HG03095 (cell line): ENCODE measurements at regions not wholly inside any gene's neighbourhood (a gene's known extent, or its start where the extent isn't known, plus 50 kb on each side); places are given as distances from the start of the nearest gene placed in this dataset.

Experiments used
- ATAC-seq: cut with Tn5 transposase; IDR thresholded peaks from one replicate; pipeline ENCODE4 v1.9.1; 2021; ENCODE audit warnings: moderate library complexity; ENCODE audit not compliant: unreplicated experiment

DNA sequence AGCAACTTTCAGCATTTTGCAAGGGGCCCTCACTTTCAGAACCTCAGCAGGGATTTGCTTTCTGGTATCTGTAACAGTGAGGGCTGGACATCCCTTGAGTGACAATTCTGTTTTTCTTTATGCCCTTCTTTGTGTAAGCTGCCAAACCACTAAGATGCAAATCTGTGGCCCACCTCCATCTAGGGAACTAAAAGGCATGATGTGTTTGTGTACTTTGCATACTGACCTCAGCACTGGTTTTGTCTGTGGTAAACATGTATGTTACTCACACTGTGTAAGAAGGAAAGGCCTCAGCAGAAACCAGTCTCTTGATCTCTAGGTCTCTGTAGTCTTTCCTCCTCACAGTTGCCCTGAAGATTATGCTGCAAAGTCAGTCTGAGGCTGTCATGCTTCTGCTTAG lies 396.6 kb upstream of the DYNLRB2 start:
- ATAC-seq, result peak; percentile 99

DNA sequence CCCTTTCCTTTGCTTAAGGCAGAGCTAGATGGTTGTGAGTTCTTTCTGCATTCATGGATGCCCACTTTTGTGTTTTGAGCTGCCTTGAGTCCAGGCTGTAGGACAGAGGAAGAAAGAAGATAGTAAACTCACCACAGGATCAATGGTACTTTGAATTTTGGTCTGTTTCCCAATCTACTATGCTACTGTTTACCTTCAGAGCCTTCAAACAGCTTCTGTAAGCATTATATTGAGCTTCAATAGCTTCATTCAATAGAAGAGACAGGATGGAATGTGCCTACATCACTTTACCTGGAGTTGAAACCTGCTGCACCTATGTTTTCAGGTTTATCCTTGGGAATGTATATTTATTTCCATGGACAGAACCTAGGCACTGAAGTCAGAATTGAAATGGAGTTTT lies 397.9 kb upstream of the DYNLRB2 start:
- ATAC-seq, result no peak

DNA sequence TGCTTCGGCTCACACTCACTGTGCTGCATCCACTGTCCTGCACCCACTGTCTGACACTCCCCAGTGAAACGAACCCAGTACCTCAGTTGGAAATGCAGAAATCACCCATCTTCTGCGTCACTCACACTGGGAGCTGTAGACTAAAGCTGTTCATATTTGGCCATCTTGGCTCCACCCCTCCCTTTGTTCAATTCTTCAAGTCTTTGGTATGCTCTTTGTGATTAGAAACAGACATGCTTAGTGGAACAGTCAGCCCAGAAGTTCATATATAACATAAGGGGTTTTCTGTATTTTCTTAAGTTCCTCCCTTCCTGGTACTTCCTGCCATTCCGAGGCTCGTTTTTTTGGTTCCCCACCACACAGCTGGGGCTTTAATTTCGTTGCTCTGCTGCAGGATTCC lies 398.5 kb upstream of the DYNLRB2 start:
- ATAC-seq, result no peak

DNA sequence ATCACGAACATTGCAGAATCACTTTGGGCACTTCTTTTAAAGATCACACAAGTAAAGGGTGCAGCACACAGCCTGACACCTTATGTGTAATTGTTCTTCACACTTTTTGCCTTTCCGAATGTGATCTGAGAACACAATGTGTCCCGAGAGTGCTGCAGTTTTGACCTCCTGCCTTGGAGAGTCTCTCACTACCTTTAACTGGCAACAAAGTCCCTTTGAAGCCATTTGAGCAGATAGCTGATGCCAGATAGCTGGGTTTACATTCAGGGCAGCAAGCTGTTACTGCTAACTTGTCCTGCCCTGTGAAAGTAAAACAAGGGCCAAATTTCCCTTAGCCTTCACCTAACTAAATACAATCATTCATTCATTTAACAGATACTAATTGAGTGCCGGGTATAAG lies 411.0 kb upstream of the DYNLRB2 start:
- ATAC-seq, result no peak

DNA sequence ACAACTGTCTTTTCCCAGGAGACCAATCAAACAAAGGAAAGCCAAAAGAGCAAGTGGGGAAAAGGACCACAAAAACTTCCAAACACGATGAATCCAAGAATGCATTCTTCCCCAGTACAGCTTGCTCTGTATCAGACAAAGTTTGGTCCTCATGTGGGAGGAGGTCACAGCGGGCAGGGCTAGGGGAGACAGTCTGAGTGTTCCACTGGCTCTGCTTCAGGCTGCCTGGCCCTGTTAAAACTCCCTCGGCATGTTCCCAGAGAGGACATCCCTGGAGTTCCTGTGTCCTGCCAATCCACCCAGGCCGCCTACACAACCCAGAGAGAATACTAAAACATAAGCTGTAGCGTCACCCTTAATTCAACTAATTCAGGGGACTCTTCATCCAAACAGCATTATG lies 415.1 kb upstream of the DYNLRB2 start:
- ATAC-seq, result no peak

DNA sequence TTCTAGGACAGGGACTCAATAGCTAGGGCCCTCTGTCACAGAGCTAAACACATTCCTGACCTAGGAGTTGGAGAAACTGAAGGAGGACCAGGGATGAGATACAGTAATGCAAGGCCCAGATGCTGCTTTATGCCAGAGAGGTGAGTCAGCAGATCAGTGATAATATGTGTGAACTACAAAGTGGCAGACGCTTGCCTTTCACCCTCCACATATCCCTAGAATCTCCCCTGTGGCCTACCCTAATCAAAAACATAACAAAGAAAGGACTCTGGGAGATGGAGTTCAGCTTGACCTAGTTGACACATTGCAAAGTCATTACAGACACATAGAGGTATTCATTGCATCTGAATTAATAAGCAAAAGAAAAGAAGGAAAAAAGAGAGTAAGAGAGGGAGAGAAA lies 417.6 kb upstream of the DYNLRB2 start:
- no peak for ATAC-seq

DNA sequence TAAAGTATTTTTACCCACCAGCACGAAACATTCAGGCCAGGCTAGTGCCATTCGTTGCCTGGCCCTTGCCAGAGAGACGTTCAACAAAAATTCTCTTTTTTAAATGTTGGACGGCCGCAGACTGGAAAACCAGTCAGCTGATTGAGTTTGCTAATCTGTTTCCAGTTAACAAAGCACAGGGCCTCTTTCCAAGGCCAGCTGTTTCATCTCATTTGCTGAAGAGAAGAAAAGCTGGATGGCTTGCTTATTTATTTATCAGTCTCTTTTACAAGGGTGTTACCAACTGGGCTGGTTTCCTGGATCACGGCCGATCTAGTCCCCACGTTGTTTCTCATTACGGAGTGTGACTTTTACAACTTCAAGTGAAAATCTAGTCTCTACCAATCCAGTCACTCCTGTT lies 418.7 kb upstream of the DYNLRB2 start:
- no peak for ATAC-seq

DNA sequence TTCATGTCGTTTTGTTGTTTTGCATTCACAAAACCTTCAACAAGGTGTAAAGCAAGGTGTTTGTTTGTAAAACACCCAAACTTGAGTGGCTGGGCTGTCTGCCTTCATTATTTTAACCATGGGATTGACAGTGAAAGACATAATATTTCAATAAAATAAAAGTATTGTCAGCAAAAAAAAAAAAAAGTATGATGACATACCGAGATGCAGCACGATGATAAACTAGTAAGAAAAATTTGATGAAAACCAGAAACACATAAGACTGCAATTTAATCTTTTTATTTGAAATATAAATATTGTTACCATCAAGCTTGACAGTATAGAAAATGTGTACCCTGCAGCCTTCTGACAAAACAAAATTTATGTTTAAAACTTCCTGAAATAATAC lies 419.3 kb upstream of the DYNLRB2 start:
- ATAC-seq, result no peak

DNA sequence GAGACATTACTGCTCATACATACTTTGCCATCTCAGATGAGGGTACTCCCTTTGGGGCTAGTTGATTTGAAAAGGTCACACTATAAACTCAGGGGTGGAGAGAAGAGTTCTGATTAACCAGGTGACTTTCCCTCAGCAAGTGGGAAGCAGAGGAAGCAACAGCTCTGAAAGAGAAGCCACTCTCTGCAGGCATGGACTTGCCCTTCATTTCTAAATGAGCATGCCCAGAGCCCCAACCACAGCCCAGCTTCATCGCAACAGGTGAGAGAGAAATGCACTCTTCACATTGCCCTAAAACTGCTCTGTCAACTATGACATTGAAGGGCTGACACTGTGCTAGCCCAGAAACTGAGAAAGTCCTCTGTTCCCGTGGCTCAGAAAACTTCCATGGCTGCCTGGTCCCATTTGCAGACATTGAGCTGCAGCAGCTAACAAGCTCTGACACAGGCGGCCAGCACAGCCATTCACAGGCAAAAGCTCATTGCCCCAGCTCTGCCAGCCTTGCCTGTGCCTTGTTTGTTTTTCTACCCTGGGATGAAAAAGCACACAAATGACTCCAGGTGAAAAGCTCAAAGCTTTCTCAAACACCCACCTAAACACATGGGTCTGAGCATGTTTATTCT lies 419.8 kb upstream of the DYNLRB2 start:
- ATAC-seq, result no peak

DNA sequence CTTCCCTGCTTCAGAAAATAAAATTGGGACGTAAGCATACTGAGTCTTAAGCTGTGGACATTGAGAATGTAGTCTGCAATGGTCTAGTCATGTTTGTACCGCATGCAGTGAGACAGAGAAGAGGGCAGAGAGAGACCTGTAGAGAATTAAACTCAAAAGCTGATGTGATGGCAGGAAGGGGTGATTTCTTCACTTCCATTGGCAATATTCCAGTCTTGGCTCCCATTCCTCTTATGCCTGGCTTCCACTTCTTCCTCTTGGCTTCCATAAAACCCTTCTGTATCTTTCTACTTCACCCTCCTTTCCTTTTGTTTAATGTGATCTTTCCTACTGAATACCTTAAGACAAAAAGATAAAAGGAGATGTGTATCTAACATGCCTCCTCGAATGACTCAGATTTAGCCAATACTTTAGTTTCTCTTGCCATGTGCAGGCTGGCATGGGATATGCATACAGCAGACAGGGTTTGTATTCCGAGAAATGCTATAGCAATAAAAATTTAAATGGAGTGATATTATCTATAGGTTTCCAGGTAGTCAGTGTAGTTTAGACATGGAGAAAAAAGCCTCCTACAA lies 423.1 kb upstream of the DYNLRB2 start:
- ATAC-seq, result no peak

DNA sequence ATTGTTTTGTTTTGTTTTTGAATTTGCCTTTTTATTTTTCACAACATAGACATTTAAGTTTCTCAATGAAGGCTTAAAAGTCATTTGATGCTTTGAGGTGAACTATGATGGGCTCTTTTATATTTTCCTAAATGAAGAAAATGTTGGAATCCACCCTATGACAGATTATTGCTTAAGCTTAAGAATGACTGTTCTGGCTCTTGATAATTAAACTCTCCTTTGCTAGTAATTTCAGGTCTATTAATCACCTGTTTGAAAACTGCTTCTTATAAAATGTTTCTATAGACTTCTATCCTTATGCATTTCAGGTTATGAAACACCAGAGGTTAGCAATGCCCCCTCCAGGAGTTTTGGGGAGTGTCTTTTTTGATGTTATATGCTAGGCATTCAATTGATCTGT lies 424.1 kb upstream of the DYNLRB2 start:
- no peak for ATAC-seq

DNA sequence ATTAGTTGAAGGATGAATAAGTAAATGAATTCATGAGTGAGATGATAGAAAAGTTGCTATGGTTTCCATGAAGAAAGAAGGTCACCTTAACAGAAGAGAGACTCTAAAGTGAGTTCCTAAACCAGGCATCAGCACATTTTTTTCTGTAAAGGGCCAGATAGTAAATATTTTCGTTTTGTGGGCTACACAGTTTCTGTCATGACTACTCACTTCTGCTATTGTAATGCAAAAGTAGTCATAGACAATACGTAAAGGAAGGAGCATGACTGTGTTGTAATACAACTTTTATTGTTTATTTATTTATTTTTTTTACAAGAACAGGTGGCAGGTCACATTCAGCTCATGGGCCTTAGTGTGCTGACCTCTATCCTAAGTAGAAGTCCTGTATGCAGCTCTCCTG lies 426.1 kb upstream of the DYNLRB2 start:
- ATAC-seq, result no peak

DNA sequence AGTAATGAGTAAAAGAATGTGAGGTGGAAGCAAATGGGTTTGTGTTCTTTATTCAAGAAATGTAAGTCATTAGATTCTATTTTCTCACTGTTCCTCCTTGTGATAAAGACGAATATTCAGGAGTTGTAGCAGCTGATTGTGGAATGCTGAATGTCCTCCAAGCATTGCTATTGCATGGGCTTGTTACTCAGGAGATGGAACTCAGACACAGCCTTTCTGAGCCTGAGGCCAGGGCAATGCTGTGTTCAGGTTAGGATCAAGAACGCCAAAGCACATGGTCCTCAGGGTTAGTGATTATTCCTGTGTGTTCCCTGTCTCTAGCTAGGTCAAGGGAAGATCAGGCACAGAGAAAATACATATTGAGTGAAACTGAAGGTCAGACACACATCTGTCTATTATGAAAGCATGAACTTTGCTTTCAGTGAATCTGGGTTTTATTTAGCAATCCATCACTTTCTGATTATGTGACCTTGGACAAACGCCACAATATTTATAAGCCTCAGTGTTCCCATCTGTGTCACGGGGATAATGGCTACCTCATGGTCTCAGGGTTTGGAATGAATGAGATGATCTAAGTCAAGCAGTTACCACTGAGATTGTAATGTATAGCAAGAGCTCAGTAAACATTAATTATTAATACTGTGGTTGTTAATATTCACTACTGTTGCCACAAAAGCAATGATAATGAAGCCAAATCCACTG lies 426.8 kb upstream of the DYNLRB2 start:
- ATAC-seq, result no peak

DNA sequence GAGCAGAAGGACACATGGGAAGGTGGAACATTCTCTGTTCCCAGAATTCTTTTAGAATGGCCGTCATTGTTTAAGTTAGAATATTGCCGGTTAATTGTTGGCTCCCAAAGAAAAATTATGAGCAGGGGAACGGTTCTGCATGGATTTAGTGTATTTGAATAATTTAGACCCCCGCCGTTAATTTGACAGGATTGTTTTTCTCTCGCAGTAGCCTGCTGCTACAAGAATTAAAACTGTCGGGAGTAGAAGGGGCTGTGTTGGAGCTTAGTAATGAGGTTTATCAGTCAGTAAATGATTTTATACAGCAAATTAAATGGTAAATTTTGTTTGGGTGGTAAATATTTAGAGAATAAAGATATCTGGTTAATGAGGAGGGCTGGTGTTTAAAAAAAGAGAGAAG lies 431.2 kb upstream of the DYNLRB2 start:
- no peak for ATAC-seq

DNA sequence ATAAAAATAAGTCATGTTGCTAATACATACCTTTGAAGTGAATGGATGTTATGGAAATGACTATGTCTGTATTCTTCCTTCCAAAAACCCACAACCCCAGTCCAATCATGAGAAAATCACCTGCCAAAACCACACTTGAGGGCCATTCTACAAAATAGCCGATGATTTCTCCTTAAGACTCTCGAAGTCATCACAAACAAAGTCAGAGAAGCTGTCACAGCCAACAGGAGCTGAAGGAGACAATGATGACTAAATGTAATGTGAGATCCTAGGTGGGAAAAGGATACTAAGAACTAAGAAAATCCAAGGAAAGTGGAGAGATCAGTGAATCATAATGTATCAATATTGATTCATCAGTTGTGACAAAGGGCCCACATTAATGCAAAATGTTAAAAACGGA lies 432.9 kb upstream of the DYNLRB2 start:
- ATAC-seq, result no peak

DNA sequence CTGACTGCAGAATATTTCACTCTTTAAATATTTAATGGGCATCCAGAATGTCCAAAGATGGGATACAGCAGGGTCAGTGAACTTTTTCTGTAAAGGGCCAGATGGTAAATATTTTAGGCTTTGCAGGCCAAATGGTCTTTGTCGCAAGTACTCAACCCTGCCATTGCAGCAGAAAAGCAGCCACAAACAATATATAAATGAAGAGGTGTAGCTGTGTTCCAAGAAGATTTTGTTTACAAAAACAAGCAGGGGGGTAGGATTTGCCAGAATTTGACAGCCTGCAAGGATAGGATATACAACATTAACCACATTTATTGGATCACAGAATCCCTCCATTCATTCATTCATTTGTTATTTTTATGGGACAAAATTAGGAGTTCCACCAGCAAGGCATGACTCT lies 435.0 kb upstream of the DYNLRB2 start:
- ATAC-seq, result no peak

DNA sequence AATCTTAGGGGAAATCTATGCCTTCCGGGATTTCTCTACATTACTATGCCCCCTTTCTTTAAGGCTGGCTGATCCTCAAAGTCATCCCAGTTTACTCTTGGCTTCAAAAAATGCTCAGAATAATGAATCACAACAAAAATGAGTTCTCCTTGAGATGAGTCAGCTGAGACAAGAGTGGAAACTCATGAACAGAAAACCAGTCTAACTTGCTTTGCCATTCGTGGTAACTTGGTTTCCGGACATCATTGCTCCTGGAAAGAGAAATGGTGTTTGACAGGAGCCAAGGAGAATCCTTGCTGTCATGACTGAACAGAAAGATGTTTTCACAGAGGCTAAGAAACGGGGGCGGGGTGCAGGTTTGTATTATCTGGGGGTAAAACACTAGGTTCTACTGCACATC lies 435.6 kb upstream of the DYNLRB2 start:
- ATAC-seq, result no peak

DNA sequence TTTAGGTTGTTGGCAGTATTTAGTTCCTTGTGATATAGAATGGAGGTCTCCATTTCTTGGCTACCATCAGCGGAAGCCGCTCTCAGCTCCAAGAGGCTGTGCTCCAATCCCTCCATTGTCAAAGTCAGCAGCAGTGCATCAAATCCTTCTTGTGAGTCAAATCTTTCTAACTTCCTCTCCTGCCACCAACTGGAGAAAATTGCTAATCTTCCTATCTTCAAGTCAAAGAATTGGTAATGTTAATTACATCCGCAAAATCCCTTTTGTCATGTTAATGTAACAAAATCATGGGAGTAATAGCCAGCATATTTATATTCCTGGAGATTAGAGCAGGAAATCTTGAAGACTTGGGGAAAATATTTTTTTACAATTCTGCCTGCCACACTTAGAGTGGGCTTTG lies 436.4 kb upstream of the DYNLRB2 start:
- no peak for ATAC-seq

DNA sequence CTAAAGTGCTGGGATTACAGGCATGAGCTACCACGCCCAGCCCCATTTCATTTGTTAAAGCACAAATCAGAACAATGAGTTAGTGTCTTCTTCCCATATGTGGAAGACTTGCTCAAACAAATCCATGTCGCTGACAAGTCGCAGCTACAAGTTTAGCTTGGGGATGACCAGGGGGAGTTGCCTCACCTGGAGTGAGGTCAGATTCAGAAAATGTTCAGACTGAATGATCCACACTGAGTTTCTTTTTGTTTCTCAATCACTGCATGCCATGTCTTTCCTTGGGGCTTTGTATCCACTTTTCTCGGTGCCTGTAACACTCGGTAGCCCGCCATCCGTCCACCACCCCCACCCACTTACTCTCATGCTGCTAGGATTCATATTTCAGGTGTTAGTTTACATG lies 437.3 kb upstream of the DYNLRB2 start:
- ATAC-seq, result no peak

DNA sequence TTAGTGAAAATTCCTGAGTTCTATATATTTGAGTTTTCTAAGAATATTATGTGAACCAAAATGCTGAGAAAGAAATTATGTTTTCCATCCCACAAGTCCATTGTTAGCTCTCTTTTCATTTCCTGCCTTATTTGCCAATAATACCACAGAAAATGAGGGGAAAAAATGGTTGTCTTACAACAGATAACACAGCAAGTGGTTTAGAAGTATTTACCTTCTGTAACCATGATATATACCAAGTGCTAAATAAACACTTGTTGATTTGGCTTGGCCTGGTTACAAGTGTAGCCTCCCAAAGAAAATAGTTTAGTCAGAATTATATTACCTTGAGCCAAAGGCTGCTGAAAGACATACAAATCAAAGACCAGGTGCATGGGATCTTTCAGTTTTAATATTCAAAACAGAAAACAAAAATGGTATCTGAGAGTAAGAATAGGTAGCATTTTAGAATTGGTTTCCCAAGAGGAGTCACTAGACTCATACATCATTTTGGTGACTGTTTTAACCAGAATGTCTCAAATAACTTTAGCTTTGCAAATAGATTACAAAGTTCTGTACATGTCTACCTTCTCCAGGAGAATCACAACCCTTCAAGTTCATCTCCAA lies 439.8 kb upstream of the DYNLRB2 start:
- ATAC-seq, result no peak

DNA sequence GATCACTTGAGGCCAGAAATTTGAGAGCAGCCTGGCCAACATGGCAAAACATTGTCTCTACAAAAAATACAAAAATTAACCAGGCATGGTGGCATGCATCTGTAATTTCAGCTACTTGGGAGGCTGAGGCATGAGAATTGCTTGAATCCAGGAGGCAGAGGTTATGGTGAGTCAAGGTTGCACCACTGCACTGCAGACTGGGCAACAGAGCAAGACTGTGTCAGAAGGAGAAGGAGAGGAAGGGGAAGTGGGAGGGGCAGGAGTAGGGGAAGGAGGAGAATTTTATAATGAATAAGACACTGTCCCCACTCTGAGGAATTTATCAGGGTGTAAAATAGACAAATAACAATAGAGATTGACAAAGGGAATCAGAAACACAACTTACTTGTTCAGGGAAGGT lies 440.6 kb upstream of the DYNLRB2 start:
- no peak for ATAC-seq

DNA sequence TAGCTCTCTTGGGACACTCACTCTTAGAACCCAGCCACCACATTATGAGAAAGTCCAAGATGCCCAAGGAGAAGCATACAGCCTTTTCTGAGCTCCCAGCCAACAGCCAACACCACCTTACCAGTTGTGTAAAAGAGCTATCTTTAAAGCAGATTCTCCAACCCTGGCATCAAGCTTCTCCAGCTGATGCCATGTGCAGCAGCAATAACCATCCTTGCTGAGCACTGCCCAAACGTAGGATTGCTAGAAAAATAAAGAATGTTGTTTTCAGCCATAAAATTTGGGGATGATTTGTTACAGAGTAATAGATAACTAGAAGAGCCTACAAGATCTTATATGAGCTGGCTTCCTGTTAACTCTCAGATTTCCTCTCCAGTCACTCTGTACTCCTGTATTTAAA lies 443.7 kb upstream of the DYNLRB2 start:
- ATAC-seq, result no peak
